ENCODE measurements at regions not wholly inside any gene's neighbourhood (a gene's known extent, or its start where the extent isn't known, plus 50 kb on each side); places are given as distances from the start of the nearest gene placed in this dataset.

DNA sequence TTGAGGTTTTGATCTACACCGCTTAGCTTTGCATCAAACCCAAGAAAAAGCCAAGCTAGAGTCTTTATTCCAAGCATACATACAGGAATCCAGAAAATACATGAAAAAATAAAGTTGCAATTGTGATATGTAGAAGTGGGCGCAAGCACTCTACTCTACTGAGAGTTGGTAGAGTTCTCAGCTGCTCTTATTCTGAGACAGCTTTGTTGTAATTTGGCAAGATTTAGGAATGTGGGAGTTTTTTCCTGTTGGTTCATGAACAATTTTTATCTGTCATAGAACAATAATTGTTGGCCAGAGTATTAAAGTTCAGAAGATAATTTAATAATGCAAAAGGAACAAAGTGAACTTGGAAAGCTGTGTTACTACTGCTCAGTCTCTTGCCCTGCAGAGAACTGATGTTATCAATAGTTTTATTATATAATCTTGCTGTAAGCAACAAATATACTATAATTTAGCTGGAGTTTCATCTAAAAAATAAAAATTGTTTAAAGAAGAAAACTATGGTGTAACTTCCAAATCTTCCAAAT, 302.0 kb upstream of the RND3 start:
- no peak for TF ChIP-seq CTCF (IDR thresholded peaks at IDR 0.05; ENCODE audit: poor library complexity)
- no peak for TF ChIP-seq EZH2phosphoT487 (IDR thresholded peaks at IDR 0.05; ENCODE audit: low read depth, severe bottlenecking, unreplicated experiment)
